ENCODE measurements at regions not wholly inside any gene's neighbourhood (a gene's known extent, or its start where the extent isn't known, plus 50 kb on each side); places are given as distances from the start of the nearest gene placed in this dataset.

DNA sequence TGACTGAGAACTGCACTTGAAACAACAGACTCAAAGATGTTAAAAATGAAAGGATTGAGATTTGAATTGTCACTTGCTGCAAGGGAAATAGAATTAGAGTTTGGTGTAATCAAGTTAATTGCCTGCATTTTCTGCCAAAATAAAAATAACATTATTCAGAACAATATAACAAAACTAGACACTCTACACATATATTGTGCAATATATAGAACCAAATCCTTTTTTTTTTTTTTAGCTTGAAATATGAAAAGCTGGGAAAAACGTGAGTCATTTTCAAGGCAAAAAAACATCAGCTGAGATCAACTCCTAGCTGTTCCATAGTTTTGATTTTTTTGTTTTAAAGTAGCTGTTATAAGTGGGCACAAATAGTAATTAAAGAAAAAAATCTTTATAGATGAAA, 561.5 kb downstream of the DNAJB9 start:
- ATAC-seq, result no peak
- TF ChIP-seq ISL1 (CRISPR knock-in tag; IDR thresholded peaks at IDR 0.05) (no peak), ZFP3 (CRISPR knock-in tag; IDR thresholded peaks at IDR 0.05) (no peak), ZNF70 (CRISPR knock-in tag; IDR thresholded peaks at IDR 0.05) (no peak), ARNTL (CRISPR knock-in tag; IDR thresholded peaks at IDR 0.05; ENCODE audit: borderline replicate concordance, low read depth) (no peak), GLIS3 (CRISPR knock-in tag; IDR thresholded peaks at IDR 0.05) (no peak)

DNA sequence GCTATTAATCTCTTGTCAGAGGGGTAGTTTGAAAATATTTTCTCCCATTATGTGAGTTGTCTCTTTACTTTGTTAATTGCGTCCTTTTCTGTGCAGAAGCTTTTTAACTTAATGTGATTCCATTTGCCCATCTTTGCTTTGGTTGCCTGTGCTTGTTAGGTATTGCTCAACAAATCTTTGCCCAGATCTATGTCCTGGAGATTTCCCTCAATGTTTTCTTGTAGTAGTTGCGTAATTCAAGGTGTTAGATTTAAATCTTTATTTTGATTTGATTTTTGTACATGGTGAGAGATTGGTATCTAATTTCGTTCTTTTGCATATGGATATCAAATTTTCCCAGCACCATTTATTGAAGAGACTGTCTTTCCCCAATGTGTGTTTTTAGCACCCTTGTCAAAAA, 567.2 kb downstream of the DNAJB9 start:
- no peak for ATAC-seq
- TF ChIP-seq ZC3H10 (CRISPR knock-in tag; IDR thresholded peaks at IDR 0.05) (no peak), TCF4 (CRISPR knock-in tag; IDR thresholded peaks at IDR 0.05; ENCODE audit: borderline replicate concordance) (no peak), ISL1 (CRISPR knock-in tag; IDR thresholded peaks at IDR 0.05) (no peak), ZNF70 (CRISPR knock-in tag; IDR thresholded peaks at IDR 0.05) (no peak), ZFP3 (CRISPR knock-in tag; IDR thresholded peaks at IDR 0.05) (no peak), RARB (CRISPR knock-in tag; IDR thresholded peaks at IDR 0.05) (no peak), ARNTL (CRISPR knock-in tag; IDR thresholded peaks at IDR 0.05; ENCODE audit: borderline replicate concordance, low read depth) (no peak), ZNF8 (CRISPR knock-in tag; IDR thresholded peaks at IDR 0.05) (no peak), ZNF565 (CRISPR knock-in tag; conservative IDR thresholded peaks at IDR 0.05; ENCODE audit: low read depth) (no peak), BACH2 (CRISPR knock-in tag; IDR thresholded peaks at IDR 0.05; ENCODE audit: borderline replicate concordance) (no peak), SNAI2 (CRISPR knock-in tag; IDR thresholded peaks at IDR 0.05) (no peak)
- TF ChIP-seq, protein P1, sequence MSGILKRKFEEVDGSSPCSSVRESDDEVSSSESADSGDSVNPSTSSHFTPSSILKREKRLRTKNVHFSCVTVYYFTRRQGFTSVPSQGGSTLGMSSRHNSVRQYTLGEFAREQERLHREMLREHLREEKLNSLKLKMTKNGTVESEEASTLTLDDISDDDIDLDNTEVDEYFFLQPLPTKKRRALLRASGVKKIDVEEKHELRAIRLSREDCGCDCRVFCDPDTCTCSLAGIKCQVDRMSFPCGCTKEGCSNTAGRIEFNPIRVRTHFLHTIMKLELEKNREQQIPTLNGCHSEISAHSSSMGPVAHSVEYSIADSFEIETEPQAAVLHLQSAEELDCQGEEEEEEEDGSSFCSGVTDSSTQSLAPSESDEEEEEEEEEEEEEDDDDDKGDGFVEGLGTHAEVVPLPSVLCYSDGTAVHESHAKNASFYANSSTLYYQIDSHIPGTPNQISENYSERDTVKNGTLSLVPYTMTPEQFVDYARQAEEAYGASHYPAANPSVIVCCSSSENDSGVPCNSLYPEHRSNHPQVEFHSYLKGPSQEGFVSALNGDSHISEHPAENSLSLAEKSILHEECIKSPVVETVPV (CRISPR knock-in tag; IDR thresholded peaks at IDR 0.05), result no peak
- TF ChIP-seq, protein P2, sequence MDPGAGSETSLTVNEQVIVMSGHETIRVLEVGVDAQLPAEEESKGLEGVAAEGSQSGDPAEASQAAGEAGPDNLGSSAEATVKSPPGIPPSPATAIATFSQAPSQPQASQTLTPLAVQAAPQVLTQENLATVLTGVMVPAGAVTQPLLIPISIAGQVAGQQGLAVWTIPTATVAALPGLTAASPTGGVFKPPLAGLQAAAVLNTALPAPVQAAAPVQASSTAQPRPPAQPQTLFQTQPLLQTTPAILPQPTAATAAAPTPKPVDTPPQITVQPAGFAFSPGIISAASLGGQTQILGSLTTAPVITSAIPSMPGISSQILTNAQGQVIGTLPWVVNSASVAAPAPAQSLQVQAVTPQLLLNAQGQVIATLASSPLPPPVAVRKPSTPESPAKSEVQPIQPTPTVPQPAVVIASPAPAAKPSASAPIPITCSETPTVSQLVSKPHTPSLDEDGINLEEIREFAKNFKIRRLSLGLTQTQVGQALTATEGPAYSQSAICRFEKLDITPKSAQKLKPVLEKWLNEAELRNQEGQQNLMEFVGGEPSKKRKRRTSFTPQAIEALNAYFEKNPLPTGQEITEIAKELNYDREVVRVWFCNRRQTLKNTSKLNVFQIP (CRISPR knock-in tag; IDR thresholded peaks at IDR 0.05; ENCODE audit: borderline replicate concordance, low read depth), result no peak
- TF ChIP-seq, protein P3, sequence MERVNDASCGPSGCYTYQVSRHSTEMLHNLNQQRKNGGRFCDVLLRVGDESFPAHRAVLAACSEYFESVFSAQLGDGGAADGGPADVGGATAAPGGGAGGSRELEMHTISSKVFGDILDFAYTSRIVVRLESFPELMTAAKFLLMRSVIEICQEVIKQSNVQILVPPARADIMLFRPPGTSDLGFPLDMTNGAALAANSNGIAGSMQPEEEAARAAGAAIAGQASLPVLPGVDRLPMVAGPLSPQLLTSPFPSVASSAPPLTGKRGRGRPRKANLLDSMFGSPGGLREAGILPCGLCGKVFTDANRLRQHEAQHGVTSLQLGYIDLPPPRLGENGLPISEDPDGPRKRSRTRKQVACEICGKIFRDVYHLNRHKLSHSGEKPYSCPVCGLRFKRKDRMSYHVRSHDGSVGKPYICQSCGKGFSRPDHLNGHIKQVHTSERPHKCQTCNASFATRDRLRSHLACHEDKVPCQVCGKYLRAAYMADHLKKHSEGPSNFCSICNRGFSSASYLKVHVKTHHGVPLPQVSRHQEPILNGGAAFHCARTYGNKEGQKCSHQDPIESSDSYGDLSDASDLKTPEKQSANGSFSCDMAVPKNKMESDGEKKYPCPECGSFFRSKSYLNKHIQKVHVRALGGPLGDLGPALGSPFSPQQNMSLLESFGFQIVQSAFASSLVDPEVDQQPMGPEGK (CRISPR knock-in tag; IDR thresholded peaks at IDR 0.05; ENCODE audit: borderline replicate concordance), result no peak
- TF ChIP-seq, protein P4, sequence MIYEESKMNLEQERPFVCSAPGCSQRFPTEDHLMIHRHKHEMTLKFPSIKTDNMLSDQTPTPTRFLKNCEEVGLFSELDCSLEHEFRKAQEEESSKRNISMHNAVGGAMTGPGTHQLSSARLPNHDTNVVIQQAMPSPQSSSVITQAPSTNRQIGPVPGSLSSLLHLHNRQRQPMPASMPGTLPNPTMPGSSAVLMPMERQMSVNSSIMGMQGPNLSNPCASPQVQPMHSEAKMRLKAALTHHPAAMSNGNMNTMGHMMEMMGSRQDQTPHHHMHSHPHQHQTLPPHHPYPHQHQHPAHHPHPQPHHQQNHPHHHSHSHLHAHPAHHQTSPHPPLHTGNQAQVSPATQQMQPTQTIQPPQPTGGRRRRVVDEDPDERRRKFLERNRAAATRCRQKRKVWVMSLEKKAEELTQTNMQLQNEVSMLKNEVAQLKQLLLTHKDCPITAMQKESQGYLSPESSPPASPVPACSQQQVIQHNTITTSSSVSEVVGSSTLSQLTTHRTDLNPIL (CRISPR knock-in tag; IDR thresholded peaks at IDR 0.05; ENCODE audit: low read depth), result no peak

DNA sequence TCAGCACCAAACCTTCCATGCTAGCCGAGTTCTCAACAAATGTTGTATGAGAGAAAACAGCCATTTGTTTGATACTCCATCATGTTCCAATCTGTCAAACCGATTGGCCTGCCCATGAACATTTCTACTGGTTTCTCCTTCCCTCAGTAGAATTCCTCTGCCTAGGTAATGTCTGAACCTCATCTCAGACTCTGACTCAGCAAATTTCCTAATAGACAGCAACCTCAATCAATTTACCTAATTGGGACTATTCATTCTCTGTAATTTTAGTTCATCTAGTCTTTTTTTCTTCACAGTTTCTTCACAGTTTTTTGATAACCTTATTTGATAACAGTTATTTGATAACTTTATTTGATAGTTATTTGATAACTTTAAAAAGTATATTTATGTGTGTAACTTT, 585.1 kb downstream of the DNAJB9 start:
- ATAC-seq, result no peak
- TF ChIP-seq ARNTL (CRISPR knock-in tag; IDR thresholded peaks at IDR 0.05; ENCODE audit: borderline replicate concordance, low read depth) (no peak), GLIS3 (CRISPR knock-in tag; IDR thresholded peaks at IDR 0.05) (no peak), PPARA (CRISPR knock-in tag; IDR thresholded peaks at IDR 0.05; ENCODE audit: borderline replicate concordance) (no peak), TCF4 (CRISPR knock-in tag; IDR thresholded peaks at IDR 0.05; ENCODE audit: borderline replicate concordance) (no peak), RARB (CRISPR knock-in tag; IDR thresholded peaks at IDR 0.05) (no peak), ZFP3 (CRISPR knock-in tag; IDR thresholded peaks at IDR 0.05) (no peak), TOX (CRISPR knock-in tag; IDR thresholded peaks at IDR 0.05; ENCODE audit: borderline replicate concordance) (no peak), ESRRG (CRISPR knock-in tag; IDR thresholded peaks at IDR 0.05) (no peak), ZNF70 (CRISPR knock-in tag; IDR thresholded peaks at IDR 0.05) (no peak), ZNF565 (CRISPR knock-in tag; conservative IDR thresholded peaks at IDR 0.05; ENCODE audit: low read depth) (no peak)
- TF ChIP-seq, protein P4 (CRISPR knock-in tag; IDR thresholded peaks at IDR 0.05; ENCODE audit: low read depth), result no peak
- TF ChIP-seq, protein P3 (CRISPR knock-in tag; IDR thresholded peaks at IDR 0.05; ENCODE audit: borderline replicate concordance), result no peak
- TF ChIP-seq, protein P2 (CRISPR knock-in tag; IDR thresholded peaks at IDR 0.05; ENCODE audit: borderline replicate concordance, low read depth), result no peak
- TF ChIP-seq, protein P1 (CRISPR knock-in tag; IDR thresholded peaks at IDR 0.05), result no peak
- TF ChIP-seq, protein P5, sequence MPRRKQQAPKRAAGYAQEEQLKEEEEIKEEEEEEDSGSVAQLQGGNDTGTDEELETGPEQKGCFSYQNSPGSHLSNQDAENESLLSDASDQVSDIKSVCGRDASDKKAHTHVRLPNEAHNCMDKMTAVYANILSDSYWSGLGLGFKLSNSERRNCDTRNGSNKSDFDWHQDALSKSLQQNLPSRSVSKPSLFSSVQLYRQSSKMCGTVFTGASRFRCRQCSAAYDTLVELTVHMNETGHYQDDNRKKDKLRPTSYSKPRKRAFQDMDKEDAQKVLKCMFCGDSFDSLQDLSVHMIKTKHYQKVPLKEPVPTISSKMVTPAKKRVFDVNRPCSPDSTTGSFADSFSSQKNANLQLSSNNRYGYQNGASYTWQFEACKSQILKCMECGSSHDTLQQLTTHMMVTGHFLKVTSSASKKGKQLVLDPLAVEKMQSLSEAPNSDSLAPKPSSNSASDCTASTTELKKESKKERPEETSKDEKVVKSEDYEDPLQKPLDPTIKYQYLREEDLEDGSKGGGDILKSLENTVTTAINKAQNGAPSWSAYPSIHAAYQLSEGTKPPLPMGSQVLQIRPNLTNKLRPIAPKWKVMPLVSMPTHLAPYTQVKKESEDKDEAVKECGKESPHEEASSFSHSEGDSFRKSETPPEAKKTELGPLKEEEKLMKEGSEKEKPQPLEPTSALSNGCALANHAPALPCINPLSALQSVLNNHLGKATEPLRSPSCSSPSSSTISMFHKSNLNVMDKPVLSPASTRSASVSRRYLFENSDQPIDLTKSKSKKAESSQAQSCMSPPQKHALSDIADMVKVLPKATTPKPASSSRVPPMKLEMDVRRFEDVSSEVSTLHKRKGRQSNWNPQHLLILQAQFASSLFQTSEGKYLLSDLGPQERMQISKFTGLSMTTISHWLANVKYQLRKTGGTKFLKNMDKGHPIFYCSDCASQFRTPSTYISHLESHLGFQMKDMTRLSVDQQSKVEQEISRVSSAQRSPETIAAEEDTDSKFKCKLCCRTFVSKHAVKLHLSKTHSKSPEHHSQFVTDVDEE (CRISPR knock-in tag; IDR thresholded peaks at IDR 0.05), result no peak

Measured in SK-N-SH treated with all-trans-retinoic acid at 6 μM for 48 hours (cell line).